Hepatocyte (in vitro differentiated cells): ENCODE measurements at regions not wholly inside any gene's neighbourhood (a gene's known extent, or its start where the extent isn't known, plus 50 kb on each side); places are given as distances from the start of the nearest gene placed in this dataset.

ENCODE experiments used
- EZH2 ChIP-seq: fragments of 200-600 bp; sonication (generic); IDR thresholded peaks from 2 replicates; pipeline ENCODE4 v1.6.1; 2016; ENCODE audit warnings: antibody characterized with exemption, mild to moderate bottlenecking, borderline replicate concordance
- TF ChIP-seq, protein P1 (sequence below): fragments of 200-600 bp; sonication (generic); IDR thresholded peaks from 2 replicates; pipeline ENCODE4 v1.5.1; 2016; ENCODE audit warnings: antibody characterized with exemption, mild to moderate bottlenecking; ENCODE audit not compliant: poor library complexity

DNA sequence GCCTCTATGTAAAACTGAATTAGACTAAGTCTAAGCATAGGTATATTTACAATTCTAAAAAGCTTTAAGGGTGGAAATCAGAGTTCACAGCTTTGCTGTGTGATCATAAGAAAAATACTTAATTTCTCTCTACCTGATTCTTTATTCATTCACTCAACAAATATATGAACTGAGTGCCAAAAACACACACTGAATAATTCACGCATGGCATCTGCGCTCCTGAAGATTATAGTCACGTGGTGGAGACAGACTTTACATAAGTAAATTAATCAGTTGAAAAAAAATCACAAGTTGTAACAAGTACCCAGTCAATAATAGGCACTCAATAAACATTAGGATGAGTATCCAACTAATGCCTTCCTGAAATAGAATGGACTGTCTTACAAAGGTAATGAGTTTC is 351.6 kb downstream of the METTL4 start:
- TF ChIP-seq EZH2, result no peak
- TF ChIP-seq, protein P1, sequence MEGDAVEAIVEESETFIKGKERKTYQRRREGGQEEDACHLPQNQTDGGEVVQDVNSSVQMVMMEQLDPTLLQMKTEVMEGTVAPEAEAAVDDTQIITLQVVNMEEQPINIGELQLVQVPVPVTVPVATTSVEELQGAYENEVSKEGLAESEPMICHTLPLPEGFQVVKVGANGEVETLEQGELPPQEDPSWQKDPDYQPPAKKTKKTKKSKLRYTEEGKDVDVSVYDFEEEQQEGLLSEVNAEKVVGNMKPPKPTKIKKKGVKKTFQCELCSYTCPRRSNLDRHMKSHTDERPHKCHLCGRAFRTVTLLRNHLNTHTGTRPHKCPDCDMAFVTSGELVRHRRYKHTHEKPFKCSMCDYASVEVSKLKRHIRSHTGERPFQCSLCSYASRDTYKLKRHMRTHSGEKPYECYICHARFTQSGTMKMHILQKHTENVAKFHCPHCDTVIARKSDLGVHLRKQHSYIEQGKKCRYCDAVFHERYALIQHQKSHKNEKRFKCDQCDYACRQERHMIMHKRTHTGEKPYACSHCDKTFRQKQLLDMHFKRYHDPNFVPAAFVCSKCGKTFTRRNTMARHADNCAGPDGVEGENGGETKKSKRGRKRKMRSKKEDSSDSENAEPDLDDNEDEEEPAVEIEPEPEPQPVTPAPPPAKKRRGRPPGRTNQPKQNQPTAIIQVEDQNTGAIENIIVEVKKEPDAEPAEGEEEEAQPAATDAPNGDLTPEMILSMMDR, result no peak
